C4-2B (cell line): ENCODE measurements at regions not wholly inside any gene's neighbourhood (a gene's known extent, or its start where the extent isn't known, plus 50 kb on each side); places are given as distances from the start of the nearest gene placed in this dataset.

Experiments
- ZFX ChIP-seq: fragments of 450-650 bp; IDR thresholded peaks from 2 replicates; pipeline ENCODE4 v1.6.1; 2017
- TF ChIP-seq, protein P1 (sequence below): fragments of 450-650 bp; conservative IDR thresholded peaks from 2 replicates; pipeline ENCODE4 v1.5.1; 2017; ENCODE audit warnings: mild to moderate bottlenecking

- TF ChIP-seq, protein P1, sequence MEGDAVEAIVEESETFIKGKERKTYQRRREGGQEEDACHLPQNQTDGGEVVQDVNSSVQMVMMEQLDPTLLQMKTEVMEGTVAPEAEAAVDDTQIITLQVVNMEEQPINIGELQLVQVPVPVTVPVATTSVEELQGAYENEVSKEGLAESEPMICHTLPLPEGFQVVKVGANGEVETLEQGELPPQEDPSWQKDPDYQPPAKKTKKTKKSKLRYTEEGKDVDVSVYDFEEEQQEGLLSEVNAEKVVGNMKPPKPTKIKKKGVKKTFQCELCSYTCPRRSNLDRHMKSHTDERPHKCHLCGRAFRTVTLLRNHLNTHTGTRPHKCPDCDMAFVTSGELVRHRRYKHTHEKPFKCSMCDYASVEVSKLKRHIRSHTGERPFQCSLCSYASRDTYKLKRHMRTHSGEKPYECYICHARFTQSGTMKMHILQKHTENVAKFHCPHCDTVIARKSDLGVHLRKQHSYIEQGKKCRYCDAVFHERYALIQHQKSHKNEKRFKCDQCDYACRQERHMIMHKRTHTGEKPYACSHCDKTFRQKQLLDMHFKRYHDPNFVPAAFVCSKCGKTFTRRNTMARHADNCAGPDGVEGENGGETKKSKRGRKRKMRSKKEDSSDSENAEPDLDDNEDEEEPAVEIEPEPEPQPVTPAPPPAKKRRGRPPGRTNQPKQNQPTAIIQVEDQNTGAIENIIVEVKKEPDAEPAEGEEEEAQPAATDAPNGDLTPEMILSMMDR: no peak
- TF ChIP-seq ZFX: no peak
These were observed 1457.5 kb upstream of the CDH9 start for GRCh38 chr5:28495876-28496275.
